Prostate gland (tissue), 2 donors: ENCODE measurements at regions not wholly inside any gene's neighbourhood (a gene's known extent, or its start where the extent isn't known, plus 50 kb on each side); places are given as distances from the start of the nearest gene placed in this dataset.

ENCODE experiments used
- DNase-seq: peaks from one replicate; pipeline ENCODE4 v3.0.0-alpha.2; 2019; ENCODE audit warnings: low spot score
- H3K27ac ChIP-seq, 2 donors: fragments of 200-600 bp; sonication (generic); 2 replicates each; pipeline ENCODE4 v1.5.1; 2017 to 2019
- H3K27me3 ChIP-seq: fragments of 200-600 bp; sonication (generic); replicated peaks from 2 replicates; pipeline ENCODE4 v1.5.1; 2019; ENCODE audit not compliant: insufficient read depth
- H3K36me3 ChIP-seq, 2 donors: fragments of 200-600 bp; sonication (generic); 1 replicate in 1 of 2; 2 replicates in 1 of 2; pipeline versions ENCODE4 v1.5.1 to v1.8.1; 2017 to 2019
- H3K4me1 ChIP-seq: fragments of 200-600 bp; sonication (generic); replicated peaks from 2 replicates; pipeline ENCODE4 v1.5.1; 2019
- H3K4me3 ChIP-seq, 2 donors: fragments of 200-600 bp; sonication (generic); 2 replicates each; pipeline ENCODE4 v1.5.1; 2017 to 2019
- H3K9me3 ChIP-seq: fragments of 200-600 bp; sonication (generic); 2 replicates; pipeline ENCODE4 v1.5.1; 2017
- POLR2A ChIP-seq: fragments of 450-650 bp; IDR thresholded peaks from one replicate; pipeline ENCODE4 v1.6.1; 2016; ENCODE audit warnings: antibody characterized with exemption, mild to moderate bottlenecking
- POLR2AphosphoS5 ChIP-seq: sonication (generic); formaldehyde crosslinking; IDR thresholded peaks from one replicate; pipeline ENCODE4 v1.6.1; 2017; ENCODE audit warnings: antibody characterized with exemption
- WGBS: methylation state at CpG from one replicate; pipeline ENCODE4 v1.1.5; 2018; 5-methylcytosine and 5-hydroxymethylcytosine counted together
- intact Hi-C: fragments of 100-400 bp; cut with DNase I; formaldehyde crosslinking; loops from one replicate; pipeline ENCODE4 v1.14.2; 2022
- TF ChIP-seq, protein P1 (sequence below), 4 experiments: fragments of 200-600 bp in 2 of 4; fragments of 450-650 bp in 2 of 4; sonication (generic) in 2 of 4; IDR thresholded peaks; 1 replicate in 3 of 4; 2 replicates in 1 of 4; pipeline ENCODE4 v1.5.1; 2016 to 2019; ENCODE audit warnings: antibody characterized with exemption in 4 of 4, mild to moderate bottlenecking in 2 of 4, moderate library complexity in 2 of 4

DNA sequence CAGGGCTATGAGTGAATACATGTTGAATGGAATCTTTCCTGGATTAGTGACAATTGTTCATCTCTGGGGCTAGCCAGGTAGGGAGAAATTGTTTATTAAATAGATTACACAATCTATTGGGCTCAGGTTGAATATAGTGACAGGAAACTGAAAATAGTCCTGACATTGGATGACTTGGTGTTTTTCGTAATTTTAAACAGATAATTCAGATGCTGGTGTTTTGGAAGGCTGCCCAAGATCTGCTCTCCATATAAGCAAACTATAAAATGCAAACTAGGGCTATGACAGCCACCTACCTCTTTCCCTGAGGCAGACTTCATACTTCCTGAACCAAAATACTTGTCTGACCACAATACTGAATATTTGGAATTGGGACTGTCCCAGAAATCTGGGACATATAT lies 99.1 kb downstream of the ENC1 start:
- intact Hi-C loops: no loop called here
- Histone ChIP-seq H3K27ac (no peak overlapping the region), H3K36me3 (no peaks in the 10 kb centered on the region), H3K9me3 (no peaks in the 10 kb centered on the region), H3K4me3 (no peak overlapping the region), H3K4me1 (no peaks in the 10 kb centered on the region), H3K27me3 (no peaks in the 10 kb centered on the region)
- 31% methylated on average over 1 of the region's 1 CpG for WGBS
- DNase-seq: no peak
- TF ChIP-seq POLR2AphosphoS5 (no peak), POLR2A (no peak)
- TF ChIP-seq, protein P1, sequence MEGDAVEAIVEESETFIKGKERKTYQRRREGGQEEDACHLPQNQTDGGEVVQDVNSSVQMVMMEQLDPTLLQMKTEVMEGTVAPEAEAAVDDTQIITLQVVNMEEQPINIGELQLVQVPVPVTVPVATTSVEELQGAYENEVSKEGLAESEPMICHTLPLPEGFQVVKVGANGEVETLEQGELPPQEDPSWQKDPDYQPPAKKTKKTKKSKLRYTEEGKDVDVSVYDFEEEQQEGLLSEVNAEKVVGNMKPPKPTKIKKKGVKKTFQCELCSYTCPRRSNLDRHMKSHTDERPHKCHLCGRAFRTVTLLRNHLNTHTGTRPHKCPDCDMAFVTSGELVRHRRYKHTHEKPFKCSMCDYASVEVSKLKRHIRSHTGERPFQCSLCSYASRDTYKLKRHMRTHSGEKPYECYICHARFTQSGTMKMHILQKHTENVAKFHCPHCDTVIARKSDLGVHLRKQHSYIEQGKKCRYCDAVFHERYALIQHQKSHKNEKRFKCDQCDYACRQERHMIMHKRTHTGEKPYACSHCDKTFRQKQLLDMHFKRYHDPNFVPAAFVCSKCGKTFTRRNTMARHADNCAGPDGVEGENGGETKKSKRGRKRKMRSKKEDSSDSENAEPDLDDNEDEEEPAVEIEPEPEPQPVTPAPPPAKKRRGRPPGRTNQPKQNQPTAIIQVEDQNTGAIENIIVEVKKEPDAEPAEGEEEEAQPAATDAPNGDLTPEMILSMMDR (IDR thresholded peaks at IDR 0.05): no peak

DNA sequence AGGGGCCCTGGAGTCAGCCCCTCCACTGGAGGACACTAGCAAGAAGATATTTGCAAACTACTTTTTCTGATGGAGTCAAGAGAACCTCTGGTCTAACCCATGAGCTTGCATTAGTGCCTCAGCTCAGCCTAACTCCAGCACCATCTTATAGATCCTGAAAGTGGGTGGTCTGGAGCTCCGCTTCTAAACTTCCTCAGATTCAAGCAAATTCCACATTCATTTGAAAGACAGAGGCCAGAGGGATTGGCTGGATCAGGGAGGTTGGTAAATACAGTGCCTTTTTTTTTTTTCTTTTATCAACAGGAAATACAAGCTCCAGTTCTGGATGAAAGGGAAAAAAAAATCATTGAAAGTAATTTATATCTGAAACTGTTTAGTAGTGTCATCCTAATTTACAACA lies 99.9 kb downstream of the ENC1 start:
- intact Hi-C loops: no loop called here
- no peaks in the 10 kb centered on the region for H3K9me3 ChIP-seq
- 71% methylated on average over 1 of the region's 1 CpG for WGBS
- DNase-seq: no peak
- no peaks in the 10 kb centered on the region for H3K27me3 ChIP-seq
- no peaks in the 10 kb centered on the region for H3K4me1 ChIP-seq
- TF ChIP-seq POLR2A (no peak), POLR2AphosphoS5 (no peak)
- TF ChIP-seq, protein P1 (IDR thresholded peaks at IDR 0.05): no peak
- H3K36me3 ChIP-seq: no peaks in the 10 kb centered on the region
- no peak overlapping the region for H3K4me3 ChIP-seq
- H3K27ac ChIP-seq: no peak overlapping the region

DNA sequence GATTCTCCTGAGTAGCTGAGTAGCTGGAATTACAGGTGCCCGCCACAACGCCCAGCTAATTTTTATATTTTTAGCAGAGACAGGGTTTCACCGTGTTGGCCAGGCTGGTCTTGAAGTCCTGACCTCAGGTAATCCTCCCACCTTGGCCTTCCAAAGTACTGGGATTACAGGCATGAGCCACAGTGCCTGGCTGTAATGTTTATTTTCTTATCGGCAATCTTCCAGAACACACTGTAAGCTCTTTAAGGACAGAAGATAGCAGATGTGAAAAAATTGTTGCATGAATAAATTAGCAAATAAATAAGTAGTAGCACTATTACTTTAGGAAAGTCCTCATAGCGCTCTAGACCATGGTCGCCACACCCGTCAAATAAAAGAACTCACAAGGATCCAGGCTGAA lies 100.5 kb downstream of the ENC1 start:
- H3K4me1 ChIP-seq: no peaks in the 10 kb centered on the region
- TF ChIP-seq, protein P1 (IDR thresholded peaks at IDR 0.05): no peak
- TF ChIP-seq POLR2AphosphoS5 (no peak), POLR2A (no peak)
- no peak overlapping the region for H3K27ac ChIP-seq
- intact Hi-C loops: no loop called here
- H3K36me3 ChIP-seq: no peaks in the 10 kb centered on the region
- no peak overlapping the region for H3K4me3 ChIP-seq
- H3K9me3 ChIP-seq: no peaks in the 10 kb centered on the region
- H3K27me3 ChIP-seq: no peaks in the 10 kb centered on the region
- no peak for DNase-seq
- WGBS: 73% methylated on average over 7 of the region's 7 CpGs

DNA sequence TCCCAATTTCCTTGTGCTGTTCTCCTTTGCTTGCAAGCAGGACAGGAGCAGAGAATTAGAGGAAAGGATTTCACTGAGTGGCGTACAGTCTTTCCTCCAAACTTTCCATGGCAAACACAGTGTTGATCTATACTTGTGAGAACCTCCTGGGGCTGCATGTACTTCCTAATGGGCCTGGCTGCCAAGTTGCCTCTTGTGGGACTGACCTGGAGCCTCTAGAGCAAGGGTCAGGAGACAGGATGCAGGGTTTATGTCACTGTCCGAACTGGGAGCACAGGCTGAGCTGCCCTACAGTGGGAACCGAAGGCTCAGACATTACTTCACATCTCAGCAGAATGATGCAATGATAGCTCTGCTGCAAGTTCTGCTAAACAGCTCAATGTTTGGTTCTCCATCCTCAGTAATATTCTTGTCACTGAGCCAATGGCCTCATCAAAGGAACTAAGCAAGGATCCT lies 102.3 kb downstream of the ENC1 start:
- no peaks in the 10 kb centered on the region for H3K36me3 ChIP-seq
- no peaks in the 10 kb centered on the region for H3K27me3 ChIP-seq
- TF ChIP-seq, protein P1 (IDR thresholded peaks at IDR 0.05): no peak
- TF ChIP-seq POLR2AphosphoS5 (no peak), POLR2A (no peak)
- 45% methylated on average over 3 of the region's 3 CpGs for WGBS
- intact Hi-C loops: no loop called here
- no peak overlapping the region for H3K27ac ChIP-seq
- no peaks in the 10 kb centered on the region for H3K4me1 ChIP-seq
- H3K9me3 ChIP-seq: no peaks in the 10 kb centered on the region
- DNase-seq: no peak
- no peak overlapping the region for H3K4me3 ChIP-seq

DNA sequence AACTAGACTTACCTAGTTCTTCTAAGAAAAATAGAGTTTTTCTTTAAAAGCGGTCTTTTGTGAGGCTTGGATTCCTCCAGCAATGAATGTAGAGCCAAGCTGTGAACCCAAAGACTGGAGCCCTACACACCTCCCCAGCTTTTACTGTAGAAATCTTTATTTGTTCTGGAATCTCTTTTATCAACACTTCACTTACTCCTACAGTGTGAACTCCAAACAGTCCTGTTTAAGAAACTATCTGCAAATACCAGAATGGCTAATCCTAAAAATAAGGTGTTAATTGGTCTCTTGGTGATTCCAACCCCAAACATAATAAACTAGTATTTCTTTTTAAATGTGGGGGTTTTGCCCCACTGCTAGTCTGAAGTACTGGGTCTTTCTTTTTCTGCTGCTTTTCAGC lies 103.9 kb downstream of the ENC1 start:
- TF ChIP-seq POLR2A (no peak), POLR2AphosphoS5 (no peak)
- TF ChIP-seq, protein P1 (IDR thresholded peaks at IDR 0.05): no peak
- Histone ChIP-seq H3K4me1 (no peaks in the 10 kb centered on the region), H3K36me3 (no peaks in the 10 kb centered on the region), H3K9me3 (no peaks in the 10 kb centered on the region), H3K27ac (no peak overlapping the region), H3K27me3 (no peaks in the 10 kb centered on the region), H3K4me3 (no peak overlapping the region)
- WGBS: 93% methylated on average over 1 of the region's 1 CpG
- intact Hi-C loops: no loop called here
- DNase-seq: no peak
